Loucy (cell line): ENCODE measurements at regions not wholly inside any gene's neighbourhood (a gene's known extent, or its start where the extent isn't known, plus 50 kb on each side); places are given as distances from the start of the nearest gene placed in this dataset.

Experiments used
- CTCF ChIP-seq: fragments of 200-600 bp; sonication (generic); conservative IDR thresholded peaks from 2 replicates; pipeline ENCODE4 v1.5.1; 2014; ENCODE audit warnings: mild to moderate bottlenecking, antibody characterized with exemption, low read length
- EZH2phosphoT487 ChIP-seq: fragments of 200-600 bp; IDR thresholded peaks from 2 replicates; pipeline ENCODE4 v1.6.1; 2018; ENCODE audit warnings: antibody characterized with exemption, mild to moderate bottlenecking, moderate library complexity, borderline replicate concordance

- TF ChIP-seq CTCF (no peak), EZH2phosphoT487 (no peak)
Measured at GRCh38 chr9:13971966-13972655, 341.8 kb downstream of the NFIB start.
